HL-60 (cell line): ENCODE measurements at regions not wholly inside any gene's neighbourhood (a gene's known extent, or its start where the extent isn't known, plus 50 kb on each side); places are given as distances from the start of the nearest gene placed in this dataset.

Experiments
- TF ChIP-seq, protein P1 (sequence below): IDR thresholded peaks from 2 replicates; pipeline ENCODE4 v1.6.1; 2012; ENCODE audit warnings: low read depth; ENCODE audit not compliant: insufficient replicate concordance
- TF ChIP-seq, protein P2 (sequence below): IDR thresholded peaks from one replicate; pipeline ENCODE4 v1.5.1; 2011; ENCODE audit warnings: low read length, control low read depth, inconsistent platforms; ENCODE audit not compliant: insufficient read depth

DNA sequence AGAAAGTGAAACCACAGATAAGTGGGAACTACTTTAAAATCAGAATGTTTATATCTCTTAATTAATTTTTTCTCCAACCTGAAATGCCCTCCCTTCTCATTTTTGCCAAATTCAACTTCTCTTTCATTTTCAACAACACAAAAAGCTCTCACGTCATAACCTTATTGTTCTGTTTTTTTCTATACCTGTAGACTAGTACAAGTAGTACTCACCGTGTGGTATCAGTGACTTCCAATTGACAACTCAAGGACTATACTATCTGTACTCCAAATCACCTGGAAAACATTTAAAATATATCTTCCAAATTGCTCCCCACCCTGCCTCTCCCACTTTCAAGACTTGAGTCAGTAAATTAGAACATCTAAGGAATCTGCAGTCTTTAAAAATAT lies 72.8 kb upstream of the ZNF280D start:
- TF ChIP-seq, protein P1, sequence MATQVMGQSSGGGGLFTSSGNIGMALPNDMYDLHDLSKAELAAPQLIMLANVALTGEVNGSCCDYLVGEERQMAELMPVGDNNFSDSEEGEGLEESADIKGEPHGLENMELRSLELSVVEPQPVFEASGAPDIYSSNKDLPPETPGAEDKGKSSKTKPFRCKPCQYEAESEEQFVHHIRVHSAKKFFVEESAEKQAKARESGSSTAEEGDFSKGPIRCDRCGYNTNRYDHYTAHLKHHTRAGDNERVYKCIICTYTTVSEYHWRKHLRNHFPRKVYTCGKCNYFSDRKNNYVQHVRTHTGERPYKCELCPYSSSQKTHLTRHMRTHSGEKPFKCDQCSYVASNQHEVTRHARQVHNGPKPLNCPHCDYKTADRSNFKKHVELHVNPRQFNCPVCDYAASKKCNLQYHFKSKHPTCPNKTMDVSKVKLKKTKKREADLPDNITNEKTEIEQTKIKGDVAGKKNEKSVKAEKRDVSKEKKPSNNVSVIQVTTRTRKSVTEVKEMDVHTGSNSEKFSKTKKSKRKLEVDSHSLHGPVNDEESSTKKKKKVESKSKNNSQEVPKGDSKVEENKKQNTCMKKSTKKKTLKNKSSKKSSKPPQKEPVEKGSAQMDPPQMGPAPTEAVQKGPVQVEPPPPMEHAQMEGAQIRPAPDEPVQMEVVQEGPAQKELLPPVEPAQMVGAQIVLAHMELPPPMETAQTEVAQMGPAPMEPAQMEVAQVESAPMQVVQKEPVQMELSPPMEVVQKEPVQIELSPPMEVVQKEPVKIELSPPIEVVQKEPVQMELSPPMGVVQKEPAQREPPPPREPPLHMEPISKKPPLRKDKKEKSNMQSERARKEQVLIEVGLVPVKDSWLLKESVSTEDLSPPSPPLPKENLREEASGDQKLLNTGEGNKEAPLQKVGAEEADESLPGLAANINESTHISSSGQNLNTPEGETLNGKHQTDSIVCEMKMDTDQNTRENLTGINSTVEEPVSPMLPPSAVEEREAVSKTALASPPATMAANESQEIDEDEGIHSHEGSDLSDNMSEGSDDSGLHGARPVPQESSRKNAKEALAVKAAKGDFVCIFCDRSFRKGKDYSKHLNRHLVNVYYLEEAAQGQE = no peak
- TF ChIP-seq, protein P2, sequence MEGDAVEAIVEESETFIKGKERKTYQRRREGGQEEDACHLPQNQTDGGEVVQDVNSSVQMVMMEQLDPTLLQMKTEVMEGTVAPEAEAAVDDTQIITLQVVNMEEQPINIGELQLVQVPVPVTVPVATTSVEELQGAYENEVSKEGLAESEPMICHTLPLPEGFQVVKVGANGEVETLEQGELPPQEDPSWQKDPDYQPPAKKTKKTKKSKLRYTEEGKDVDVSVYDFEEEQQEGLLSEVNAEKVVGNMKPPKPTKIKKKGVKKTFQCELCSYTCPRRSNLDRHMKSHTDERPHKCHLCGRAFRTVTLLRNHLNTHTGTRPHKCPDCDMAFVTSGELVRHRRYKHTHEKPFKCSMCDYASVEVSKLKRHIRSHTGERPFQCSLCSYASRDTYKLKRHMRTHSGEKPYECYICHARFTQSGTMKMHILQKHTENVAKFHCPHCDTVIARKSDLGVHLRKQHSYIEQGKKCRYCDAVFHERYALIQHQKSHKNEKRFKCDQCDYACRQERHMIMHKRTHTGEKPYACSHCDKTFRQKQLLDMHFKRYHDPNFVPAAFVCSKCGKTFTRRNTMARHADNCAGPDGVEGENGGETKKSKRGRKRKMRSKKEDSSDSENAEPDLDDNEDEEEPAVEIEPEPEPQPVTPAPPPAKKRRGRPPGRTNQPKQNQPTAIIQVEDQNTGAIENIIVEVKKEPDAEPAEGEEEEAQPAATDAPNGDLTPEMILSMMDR = no peak
